ENCODE measurements at regions not wholly inside any gene's neighbourhood (a gene's known extent, or its start where the extent isn't known, plus 50 kb on each side); places are given as distances from the start of the nearest gene placed in this dataset.

DNA sequence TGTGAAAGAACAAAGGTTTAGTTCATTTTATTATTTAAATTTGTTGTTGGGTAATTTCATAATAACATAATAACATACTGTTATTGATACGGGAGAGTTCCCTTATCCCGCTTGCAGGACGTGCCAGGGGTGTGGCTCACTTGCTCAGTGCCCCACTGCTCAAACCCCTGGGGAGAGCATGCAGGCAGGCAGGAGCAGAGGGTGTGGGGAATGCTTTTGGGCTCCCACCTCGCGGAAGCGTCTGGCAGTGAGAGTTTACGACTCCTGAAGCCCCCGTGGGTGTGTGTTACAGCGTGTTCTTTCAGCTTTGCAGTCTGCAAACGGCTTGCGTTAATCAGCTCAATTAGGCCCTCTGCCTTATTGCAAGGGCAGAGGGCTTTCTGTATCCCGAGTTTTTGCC lies 675.9 kb downstream of the SEMA5A start:
- TF ChIP-seq, protein P1, sequence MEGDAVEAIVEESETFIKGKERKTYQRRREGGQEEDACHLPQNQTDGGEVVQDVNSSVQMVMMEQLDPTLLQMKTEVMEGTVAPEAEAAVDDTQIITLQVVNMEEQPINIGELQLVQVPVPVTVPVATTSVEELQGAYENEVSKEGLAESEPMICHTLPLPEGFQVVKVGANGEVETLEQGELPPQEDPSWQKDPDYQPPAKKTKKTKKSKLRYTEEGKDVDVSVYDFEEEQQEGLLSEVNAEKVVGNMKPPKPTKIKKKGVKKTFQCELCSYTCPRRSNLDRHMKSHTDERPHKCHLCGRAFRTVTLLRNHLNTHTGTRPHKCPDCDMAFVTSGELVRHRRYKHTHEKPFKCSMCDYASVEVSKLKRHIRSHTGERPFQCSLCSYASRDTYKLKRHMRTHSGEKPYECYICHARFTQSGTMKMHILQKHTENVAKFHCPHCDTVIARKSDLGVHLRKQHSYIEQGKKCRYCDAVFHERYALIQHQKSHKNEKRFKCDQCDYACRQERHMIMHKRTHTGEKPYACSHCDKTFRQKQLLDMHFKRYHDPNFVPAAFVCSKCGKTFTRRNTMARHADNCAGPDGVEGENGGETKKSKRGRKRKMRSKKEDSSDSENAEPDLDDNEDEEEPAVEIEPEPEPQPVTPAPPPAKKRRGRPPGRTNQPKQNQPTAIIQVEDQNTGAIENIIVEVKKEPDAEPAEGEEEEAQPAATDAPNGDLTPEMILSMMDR (IDR thresholded peaks at IDR 0.05): no peak
- TF ChIP-seq POLR2A (IDR thresholded peaks at IDR 0.05): no peak
